ENCODE measurements at regions not wholly inside any gene's neighbourhood (a gene's known extent, or its start where the extent isn't known, plus 50 kb on each side); places are given as distances from the start of the nearest gene placed in this dataset.
"Not testable (repeated sequence)": the region's sequence is repeated elsewhere in the genome, so short reads cannot be mapped to it uniquely, and the experiment has no call there.

- Mint-ChIP-seq H3K27me3 (no peaks in the 10 kb centered on the region), H3K36me3 (no peaks in the 10 kb centered on the region), H3K9me3 (no peaks in the 10 kb centered on the region), H3K27ac (no peak overlapping the region), H3K4me3 (no peak overlapping the region), H3K4me1 (ENCODE audit: unreplicated experiment) (peaks cover 9% of the 10 kb centered on the region)
- no peak for TF ChIP-seq CTCF (conservative IDR thresholded peaks at IDR 0.05)
- no peak for DNase-seq (ENCODE audit: extremely low spot score, unreplicated experiment)
Measured at GRCh38 chr7:81233208-81233940, 314.5 kb upstream of the SEMA3C start.

GRCh38 chr7:81232084-81232799 lies 313.4 kb upstream of the SEMA3C start:
- H3K27me3 Mint-ChIP-seq = no peaks in the 10 kb centered on the region
- no peak overlapping the region for H3K27ac Mint-ChIP-seq
- H3K4me3 Mint-ChIP-seq = no peak overlapping the region
- no peak for TF ChIP-seq CTCF (conservative IDR thresholded peaks at IDR 0.05)
- H3K4me1 Mint-ChIP-seq (ENCODE audit: unreplicated experiment) = peaks cover 9% of the 10 kb centered on the region
- no peak for DNase-seq (ENCODE audit: extremely low spot score, unreplicated experiment)
- H3K36me3 Mint-ChIP-seq = no peaks in the 10 kb centered on the region
- no peaks in the 10 kb centered on the region for H3K9me3 Mint-ChIP-seq

GRCh38 chr7:81231301-81231838 lies 312.5 kb upstream of the SEMA3C start:
- Mint-ChIP-seq H3K9me3 (no peaks in the 10 kb centered on the region), H3K27me3 (no peaks in the 10 kb centered on the region), H3K36me3 (no peaks in the 10 kb centered on the region), H3K4me1 (ENCODE audit: unreplicated experiment) (peaks cover 9% of the 10 kb centered on the region), H3K27ac (no peak overlapping the region), H3K4me3 (no peak overlapping the region)
- no peak for DNase-seq (ENCODE audit: extremely low spot score, unreplicated experiment)
- no peak for TF ChIP-seq CTCF (conservative IDR thresholded peaks at IDR 0.05)

- Mint-ChIP-seq H3K4me3 (no peak overlapping the region), H3K27me3 (no peaks in the 10 kb centered on the region), H3K27ac (no peak overlapping the region), H3K9me3 (peaks cover 16% of the 10 kb centered on the region), H3K36me3 (peaks cover 3% of the 10 kb centered on the region), H3K4me1 (ENCODE audit: unreplicated experiment) (peaks cover 2% of the 10 kb centered on the region)
- TF ChIP-seq CTCF (conservative IDR thresholded peaks at IDR 0.05) = no peak
- no peak for DNase-seq (ENCODE audit: extremely low spot score, unreplicated experiment)
Measured at GRCh38 chr7:81226234-81226633, 307.4 kb upstream of the SEMA3C start.

GRCh38 chr7:81222692-81223091 lies 303.8 kb upstream of the SEMA3C start:
- H3K9me3 Mint-ChIP-seq = peaks cover 16% of the 10 kb centered on the region
- H3K27me3 Mint-ChIP-seq; H3K36me3 Mint-ChIP-seq; DNase-seq (ENCODE audit: extremely low spot score, unreplicated experiment); H3K4me1 Mint-ChIP-seq (ENCODE audit: unreplicated experiment); H3K4me3 Mint-ChIP-seq; H3K27ac Mint-ChIP-seq: not testable (repeated sequence)

Data from type B pancreatic cell (in vitro differentiated cells).